NCI-H526 (cell line): ENCODE measurements at regions not wholly inside any gene's neighbourhood (a gene's known extent, or its start where the extent isn't known, plus 50 kb on each side); places are given as distances from the start of the nearest gene placed in this dataset.

Source experiments
- DNase-seq, 2 experiments: peaks; one replicate each; lab custom pipeline; 2025; lab: John Stamatoyannopoulos, UW

- DNase-seq = no peak
Measured at GRCh38 chr18:41540237-41540871, 414.7 kb upstream of the PIK3C3 start.

DNA sequence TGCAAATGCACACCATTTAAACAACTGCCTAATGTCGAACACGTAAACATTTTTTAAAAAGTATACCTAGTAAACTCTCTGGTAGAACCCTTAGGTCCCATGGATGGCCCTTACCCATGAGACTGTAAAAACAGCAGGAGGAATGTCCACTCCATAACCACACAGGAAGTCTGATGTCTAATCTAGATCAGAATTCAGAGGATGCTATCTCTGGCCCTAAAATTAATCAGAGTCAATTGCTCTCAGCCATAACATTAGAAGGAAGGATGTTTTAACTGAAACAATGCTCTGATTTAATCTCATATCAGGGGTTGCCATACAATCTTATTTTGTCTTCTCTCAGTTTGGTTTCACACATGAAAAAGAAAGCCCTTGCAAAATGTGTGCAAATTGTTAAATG is 416.3 kb upstream of the PIK3C3 start:
- no peak for DNase-seq

DNA sequence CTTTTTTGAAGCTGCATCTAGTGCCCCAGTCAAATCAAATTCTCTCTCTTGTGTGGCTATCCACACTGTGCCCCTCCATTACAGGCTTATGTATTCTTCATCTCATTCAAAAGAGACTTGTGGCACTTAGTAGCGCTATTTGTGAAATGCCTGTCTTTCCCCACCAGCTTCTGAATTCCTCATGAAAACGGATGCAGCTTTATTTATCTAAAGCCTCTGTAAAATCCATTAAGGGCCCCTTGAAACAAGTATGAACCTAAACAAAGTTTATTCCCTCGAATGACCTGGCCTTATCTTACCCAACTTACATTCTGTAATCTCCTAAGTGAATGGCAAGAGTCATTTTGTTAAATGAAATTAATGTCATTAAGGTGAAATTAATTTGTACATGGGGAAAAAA is 417.4 kb upstream of the PIK3C3 start:
- no peak for DNase-seq

- DNase-seq = peak in 1 of 2 experiments; percentile 7
Measured at GRCh38 chr18:41532344-41533086, 422.5 kb upstream of the PIK3C3 start.

GRCh38 chr18:41530970-41531369 is 424.1 kb upstream of the PIK3C3 start:
- DNase-seq = no peak

GRCh38 chr18:41529093-41529492 is 425.9 kb upstream of the PIK3C3 start:
- no peak for DNase-seq

DNA sequence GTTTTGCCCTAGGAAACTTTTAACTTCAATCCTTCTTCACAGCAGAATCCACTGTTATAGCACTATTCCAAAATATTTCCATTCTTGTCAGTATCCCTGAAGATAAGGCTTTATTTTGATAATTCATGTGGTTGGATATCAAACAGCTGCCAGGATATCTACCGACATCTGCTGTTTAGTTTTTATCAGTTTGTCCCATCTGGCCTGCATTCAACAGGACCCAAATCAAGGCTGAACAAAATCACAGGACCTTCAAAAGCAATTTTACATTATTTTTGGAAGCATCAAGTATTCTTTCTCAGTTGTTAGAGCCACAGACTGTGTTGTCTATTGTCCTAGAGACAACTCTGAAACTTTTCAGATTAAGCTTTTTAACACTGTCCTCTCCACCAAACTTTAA is 429.0 kb upstream of the PIK3C3 start:
- no peak for DNase-seq

DNA sequence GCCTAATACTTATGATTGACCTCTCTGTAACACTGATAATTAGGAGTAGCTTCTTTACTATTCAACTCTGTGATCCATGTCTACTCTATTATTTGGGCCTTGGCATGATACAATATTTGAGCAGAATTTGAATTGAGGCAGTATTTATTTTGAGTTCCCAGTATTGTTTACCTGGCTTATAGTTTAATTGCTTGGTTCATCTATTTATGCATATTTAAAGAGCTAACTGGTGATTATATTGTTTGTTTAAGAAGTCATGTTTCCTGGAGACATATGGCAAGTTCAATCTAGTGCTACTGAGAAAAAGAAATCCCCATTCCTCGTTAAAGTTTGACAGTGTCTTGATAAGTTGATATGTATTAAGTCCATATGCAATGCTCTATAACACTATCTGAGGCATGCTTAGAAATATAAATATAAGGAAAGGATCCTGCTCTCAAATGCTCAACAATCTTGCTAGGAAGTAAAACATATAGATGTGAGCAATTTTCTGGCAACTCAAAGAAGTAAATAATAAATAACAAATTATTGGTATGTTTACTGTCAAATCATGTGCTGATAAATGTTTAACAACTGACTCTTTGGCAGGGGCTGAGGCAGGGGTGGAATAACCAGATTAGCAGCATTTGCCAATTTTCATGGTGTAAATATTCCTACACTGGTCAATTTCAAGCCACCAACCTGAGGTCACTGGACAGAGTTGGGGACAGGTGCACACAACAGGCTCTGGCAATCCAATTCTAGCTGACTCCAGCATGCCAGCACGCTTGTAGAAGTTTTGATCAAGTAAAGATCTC is 430.2 kb upstream of the PIK3C3 start:
- no peak for DNase-seq

DNA sequence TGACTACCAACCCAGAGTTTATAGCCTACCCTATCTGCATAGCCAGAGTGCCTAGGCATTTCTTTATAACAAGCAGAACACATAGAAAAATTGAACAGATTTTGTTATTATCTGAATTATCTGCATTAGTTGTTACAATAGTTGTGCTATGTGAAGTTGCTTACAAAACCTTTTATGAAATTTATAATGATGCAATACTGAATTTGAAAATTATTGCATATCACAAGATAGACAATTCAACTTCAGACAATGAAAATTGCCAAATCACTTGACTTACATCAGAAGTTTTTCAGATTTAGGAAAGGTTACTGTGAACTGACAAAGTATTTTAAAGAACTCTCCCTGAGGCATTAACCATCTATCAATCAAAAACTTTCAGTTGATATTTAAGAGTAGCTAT is 437.9 kb upstream of the PIK3C3 start:
- DNase-seq = no peak

- no peak for DNase-seq
Measured at GRCh38 chr18:41513438-41513837, 441.6 kb upstream of the PIK3C3 start.

- no peak for DNase-seq
Measured at GRCh38 chr18:41504316-41504715, 450.7 kb upstream of the PIK3C3 start.

DNA sequence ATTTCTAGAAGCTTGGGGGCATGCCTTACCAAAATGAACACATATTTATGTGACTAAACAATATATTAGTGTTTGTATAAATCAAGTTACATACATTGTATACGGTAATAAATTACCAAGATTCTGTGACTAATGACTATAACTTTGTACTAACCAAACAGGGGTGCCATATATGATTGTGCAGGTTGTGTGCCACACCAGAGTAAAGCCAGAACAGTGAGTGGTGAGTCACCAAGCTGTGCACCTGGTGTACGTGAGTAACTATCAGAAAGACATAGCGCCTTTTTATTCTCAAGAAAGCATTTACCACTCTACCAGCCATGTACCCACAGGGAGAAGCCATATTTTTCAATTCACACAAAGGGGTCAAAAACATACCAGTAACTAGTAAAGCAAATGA is 453.2 kb upstream of the PIK3C3 start:
- no peak for DNase-seq

- no peak for DNase-seq
Measured at GRCh38 chr18:41499345-41499744, 455.7 kb upstream of the PIK3C3 start.

GRCh38 chr18:41490861-41491260 is 464.2 kb upstream of the PIK3C3 start:
- no peak for DNase-seq

GRCh38 chr18:41486575-41486974 is 468.5 kb upstream of the PIK3C3 start:
- DNase-seq = no peak

DNA sequence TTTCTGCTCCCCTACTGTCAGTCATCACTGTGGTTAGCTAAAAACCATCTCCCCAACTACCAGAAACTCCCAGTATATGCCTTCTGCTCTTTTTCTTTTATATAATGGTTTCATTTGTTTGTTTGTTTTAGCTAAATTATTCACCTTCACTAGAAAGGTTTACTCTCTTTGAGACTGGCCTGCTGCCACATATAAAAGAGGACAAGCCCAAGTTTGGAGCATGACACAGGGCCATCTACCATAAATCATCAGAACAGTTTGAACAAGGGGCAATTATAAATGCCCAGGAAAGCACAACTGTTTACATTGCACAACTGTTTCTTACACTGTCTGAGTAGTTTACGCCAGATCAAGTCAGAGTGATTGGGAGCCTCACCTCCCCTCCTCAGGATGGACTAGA is 471.0 kb upstream of the PIK3C3 start:
- DNase-seq = no peak

DNA sequence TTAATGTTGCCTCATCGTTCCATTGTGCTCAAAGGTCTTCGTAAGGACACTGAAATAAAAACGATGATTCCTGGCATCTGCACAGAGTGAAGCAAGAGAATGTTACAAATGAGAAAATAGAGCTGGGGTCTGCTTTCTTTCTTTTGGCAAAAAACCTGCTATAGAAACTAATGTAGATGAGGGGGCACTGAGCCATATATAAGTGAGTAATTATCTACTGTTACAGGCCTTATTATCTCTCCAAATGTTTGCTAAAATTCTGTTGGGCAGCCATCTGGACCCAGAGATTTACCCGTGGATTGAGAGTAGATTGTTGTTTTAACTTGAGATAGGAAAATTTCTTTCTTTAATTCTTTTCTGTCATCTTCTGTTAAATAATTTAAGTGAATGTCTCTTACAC is 472.5 kb upstream of the PIK3C3 start:
- no peak for DNase-seq

- DNase-seq = no peak
Measured at GRCh38 chr18:41466436-41467160, 488.4 kb upstream of the PIK3C3 start.

- DNase-seq = no peak
Measured at GRCh38 chr18:41465386-41465785, 489.6 kb upstream of the PIK3C3 start.

DNA sequence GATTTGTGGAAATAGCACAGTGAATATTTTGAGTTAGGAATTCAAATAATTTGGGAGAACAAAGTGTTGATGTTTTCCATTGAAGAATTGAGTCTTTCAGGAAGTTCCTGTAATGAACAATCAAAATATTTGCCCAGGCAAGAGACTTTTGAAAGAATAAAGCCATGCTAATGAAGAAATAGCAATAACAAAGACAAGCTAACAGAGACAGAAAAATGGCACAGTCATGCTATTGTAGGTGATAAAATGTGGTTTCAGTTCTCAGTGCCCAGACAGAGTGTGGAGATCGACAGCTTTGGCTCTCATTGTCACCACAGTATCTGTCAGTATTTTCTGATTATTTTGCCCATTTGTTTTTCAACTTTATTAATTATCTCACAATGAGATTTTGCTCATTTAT is 490.8 kb upstream of the PIK3C3 start:
- DNase-seq = no peak

- DNase-seq = no peak
Measured at GRCh38 chr18:41462946-41463345, 492.1 kb upstream of the PIK3C3 start.

DNA sequence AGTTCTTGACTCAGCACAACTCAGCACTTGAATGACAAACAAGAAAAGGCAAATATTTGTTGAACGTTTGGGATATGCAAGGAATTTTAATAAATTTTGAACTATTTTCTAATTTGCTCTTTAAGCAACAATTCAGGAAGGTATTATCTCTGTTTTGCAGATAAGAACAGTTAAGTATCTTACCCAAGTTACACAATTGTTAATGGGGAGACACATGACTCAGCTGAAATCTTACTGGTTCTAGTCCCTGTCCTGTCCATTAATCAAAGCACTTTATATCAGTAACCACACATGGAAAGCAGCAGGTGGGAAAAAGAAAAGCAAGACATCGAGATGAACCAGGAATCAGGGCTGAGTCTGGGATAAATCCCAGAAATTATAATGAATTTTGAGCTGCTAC is 493.9 kb upstream of the PIK3C3 start:
- DNase-seq = no peak
